HCT116 (cell line): ENCODE measurements at regions not wholly inside any gene's neighbourhood (a gene's known extent, or its start where the extent isn't known, plus 50 kb on each side); places are given as distances from the start of the nearest gene placed in this dataset.

Source experiments
- POLR2A ChIP-seq: IDR thresholded peaks from 2 replicates; pipeline ENCODE4 v1.7.0; 2011; ENCODE audit warnings: borderline replicate concordance; ENCODE audit not compliant: insufficient read depth, insufficient read length; ENCODE audit errors: extremely low read depth
- POLR2AphosphoS5 ChIP-seq: IDR thresholded peaks from 2 replicates; pipeline ENCODE4 v1.6.1; 2011; ENCODE audit warnings: mild to moderate bottlenecking, low read depth, low read length, moderate library complexity
- REST ChIP-seq: IDR thresholded peaks from 2 replicates; pipeline ENCODE4 v1.6.1; 2012; ENCODE audit warnings: low read depth
- ZBTB33 ChIP-seq: IDR thresholded peaks from 2 replicates; pipeline ENCODE4 v1.6.1; 2011; ENCODE audit warnings: mild to moderate bottlenecking, low read length, moderate library complexity; ENCODE audit not compliant: insufficient replicate concordance; ENCODE audit errors: extremely low read depth
- ZNF274 ChIP-seq: fragments of 200-500 bp; sonication (Bioruptor generic); IDR thresholded peaks from 2 replicates; pipeline ENCODE4 v1.6.1; 2014; ENCODE audit warnings: mild to moderate bottlenecking, low read depth, low read length, inconsistent platforms
- TF ChIP-seq, protein P1 (sequence below), 3 experiments: fragments of 200-600 bp in 1 of 3; sonication (generic) in 1 of 3; IDR thresholded peaks in 2 of 3; conservative IDR thresholded peaks in 1 of 3; 2 replicates each; pipeline ENCODE4 v1.5.1; 2012 to 2017; ENCODE audit warnings: low read depth in 2 of 3, low read length in 2 of 3, antibody characterized with exemption in 1 of 3, borderline replicate concordance in 1 of 3, control low read depth in 1 of 3, mild to moderate bottlenecking in 1 of 3, mixed read lengths in 1 of 3, mixed run types in 1 of 3, moderate library complexity in 1 of 3; ENCODE audit not compliant: insufficient read depth in 1 of 3

DNA sequence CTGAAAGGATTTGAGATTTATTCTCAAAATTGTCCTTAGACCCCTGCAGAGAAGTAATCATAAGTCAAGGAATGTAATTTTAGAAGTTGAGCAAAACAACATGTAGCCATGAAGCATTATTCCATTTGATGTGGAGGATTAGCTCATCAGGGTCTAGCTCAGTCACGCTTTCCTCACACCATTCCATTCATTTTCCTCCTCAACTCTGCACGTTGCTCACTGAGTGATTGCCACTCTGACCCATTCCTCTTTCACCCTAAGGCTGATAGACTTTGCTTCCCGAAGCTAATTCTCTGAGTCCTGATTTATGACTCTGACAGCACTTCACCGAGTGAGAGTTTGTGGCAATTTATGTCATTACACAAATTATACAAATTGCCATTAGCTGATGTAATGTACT is 820.6 kb upstream of the PIK3C3 start:
- TF ChIP-seq POLR2A: no peak
- TF ChIP-seq, protein P1, sequence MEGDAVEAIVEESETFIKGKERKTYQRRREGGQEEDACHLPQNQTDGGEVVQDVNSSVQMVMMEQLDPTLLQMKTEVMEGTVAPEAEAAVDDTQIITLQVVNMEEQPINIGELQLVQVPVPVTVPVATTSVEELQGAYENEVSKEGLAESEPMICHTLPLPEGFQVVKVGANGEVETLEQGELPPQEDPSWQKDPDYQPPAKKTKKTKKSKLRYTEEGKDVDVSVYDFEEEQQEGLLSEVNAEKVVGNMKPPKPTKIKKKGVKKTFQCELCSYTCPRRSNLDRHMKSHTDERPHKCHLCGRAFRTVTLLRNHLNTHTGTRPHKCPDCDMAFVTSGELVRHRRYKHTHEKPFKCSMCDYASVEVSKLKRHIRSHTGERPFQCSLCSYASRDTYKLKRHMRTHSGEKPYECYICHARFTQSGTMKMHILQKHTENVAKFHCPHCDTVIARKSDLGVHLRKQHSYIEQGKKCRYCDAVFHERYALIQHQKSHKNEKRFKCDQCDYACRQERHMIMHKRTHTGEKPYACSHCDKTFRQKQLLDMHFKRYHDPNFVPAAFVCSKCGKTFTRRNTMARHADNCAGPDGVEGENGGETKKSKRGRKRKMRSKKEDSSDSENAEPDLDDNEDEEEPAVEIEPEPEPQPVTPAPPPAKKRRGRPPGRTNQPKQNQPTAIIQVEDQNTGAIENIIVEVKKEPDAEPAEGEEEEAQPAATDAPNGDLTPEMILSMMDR (IDR thresholded peaks at IDR 0.05 in 2 of 3, conservative IDR thresholded peaks at IDR 0.05 in 1 of 3; ENCODE audit: borderline replicate concordance in 1 of 3, insufficient read depth in 1 of 3, low read depth in 2 of 3, low read length in 2 of 3): no peak
- TF ChIP-seq ZBTB33: no peak
- no peak for TF ChIP-seq REST
- TF ChIP-seq POLR2AphosphoS5: no peak
- TF ChIP-seq ZNF274: no peak
